ENCODE measurements at regions not wholly inside any gene's neighbourhood (a gene's known extent, or its start where the extent isn't known, plus 50 kb on each side); places are given as distances from the start of the nearest gene placed in this dataset.

- H3K36me3 ChIP-seq (ENCODE audit: control insufficient read depth, insufficient read depth, low read length), result no peaks in the 10 kb centered on the region
- no TSS peak for BruUV-seq (replicated peaks)
- H3K27me3 ChIP-seq (ENCODE audit: control insufficient read depth, insufficient read depth, low read length), result no peaks in the 10 kb centered on the region
- no peak overlapping the region for H3K14ac ChIP-seq (replicated peaks; ENCODE audit: low read depth, low read length)
- no peaks in the 10 kb centered on the region for H3K9me1 ChIP-seq (ENCODE audit: insufficient read depth, low read length)
- H2AK9ac ChIP-seq (replicated peaks; ENCODE audit: low read depth, low read length, poor library complexity), result no peak overlapping the region
- H4K8ac ChIP-seq (ENCODE audit: low read depth in 2 of 2, low read length in 2 of 2), result no peak overlapping the region
- peaks cover 2% of the 10 kb centered on the region; the same call in 1 of the 2 replicates for H3K9me3 ChIP-seq (ENCODE audit: control insufficient read depth, insufficient read depth, low read length)
- no peak overlapping the region for H3K18ac ChIP-seq (ENCODE audit: low read depth, low read length)
- H4K20me1 ChIP-seq (ENCODE audit: insufficient read depth, low read length), result no peaks in the 10 kb centered on the region
- no peaks in the 10 kb centered on the region for H3K79me1 ChIP-seq (ENCODE audit: low read depth in 1 of 2, low read length in 2 of 2)
- H3K27ac ChIP-seq (ENCODE audit: insufficient read depth, low read length), result no peak overlapping the region
- no peak overlapping the region for H4K91ac ChIP-seq (ENCODE audit: insufficient read depth, low read depth, low read length)
- no peak overlapping the region for H3K4ac ChIP-seq (ENCODE audit: low read depth, low read length)
- H2BK20ac ChIP-seq (ENCODE audit: low read depth, low read length), result no peak overlapping the region
- no peak overlapping the region for H3K56ac ChIP-seq (ENCODE audit: extremely low read depth, insufficient read depth, low read length)
- no peak overlapping the region for H4K5ac ChIP-seq (ENCODE audit: low read depth, low read length)
- H2BK120ac ChIP-seq (ENCODE audit: low read depth, low read length), result no peak overlapping the region
- in situ Hi-C loops (cut with MboI; ENCODE audit: low sequenced_read_pairs), result no loop called here
- H2BK15ac ChIP-seq (ENCODE audit: low read depth, low read length), result no peak overlapping the region
- dilution Hi-C loops (cut with HindIII; ENCODE audit: low sequenced_read_pairs, unreplicated experiment), result no loop called here
- no peak overlapping the region for H3K9ac ChIP-seq (ENCODE audit: low read depth, low read length)
- ChIA-PET POLR2A (ENCODE audit: unreplicated experiment) (no interaction called here), CTCF (no interaction called here)
- no peak overlapping the region for H2BK5ac ChIP-seq (ENCODE audit: low read depth, low read length, poor library complexity, severe bottlenecking)
- WGBS, 2 experiments (ENCODE audit: extremely low coverage in 2 of 2, insufficient read length in 1 of 2), result 20% methylated on average over 1 of the region's 1 CpG; no CpG with 5 or more reads in 1 of the 2 experiments
- no peak for ATAC-seq (ENCODE audit: low read depth)
- DNase-seq, result no peak
- no peak overlapping the region for H3K4me2 ChIP-seq (ENCODE audit: low read depth, low read length)
- H3K4me3 ChIP-seq (ENCODE audit: insufficient read depth, low read depth, low read length), result no peak overlapping the region
- no peak overlapping the region for H2AFZ ChIP-seq (replicated peaks; ENCODE audit: low read length, poor library complexity)
- TF ChIP-seq RCOR1 (IDR thresholded peaks at IDR 0.05; ENCODE audit: insufficient replicate concordance, low read length), result no peak
- no peak for TF ChIP-seq MAZ (IDR thresholded peaks at IDR 0.05; ENCODE audit: borderline replicate concordance, low read depth, low read length)
- TF ChIP-seq ELK1 (IDR thresholded peaks at IDR 0.05; ENCODE audit: borderline replicate concordance, low read depth, low read length), result no peak
- TF ChIP-seq CTCF (conservative IDR thresholded peaks at IDR 0.05; ENCODE audit: low read depth, low read length), result no peak
- no peak for TF ChIP-seq CEBPB (IDR thresholded peaks at IDR 0.05; ENCODE audit: low read depth, low read length)
- no peak for TF ChIP-seq USF2 (IDR thresholded peaks at IDR 0.05; ENCODE audit: low read depth, low read length)
- TF ChIP-seq POLR2A (IDR thresholded peaks at IDR 0.05; ENCODE audit: low read depth, low read length), result no peak
- TF ChIP-seq FOS (IDR thresholded peaks at IDR 0.05; ENCODE audit: low read depth, low read length), result no peak
- TF ChIP-seq RFX5 (IDR thresholded peaks at IDR 0.05; ENCODE audit: low read depth, low read length), result no peak
- no peak for TF ChIP-seq CHD1 (IDR thresholded peaks at IDR 0.05; ENCODE audit: low read depth, low read length)
- TF ChIP-seq MXI1 (IDR thresholded peaks at IDR 0.05; ENCODE audit: borderline replicate concordance, low read depth, low read length), result no peak
- TF ChIP-seq SMC3 (IDR thresholded peaks at IDR 0.05; ENCODE audit: low read depth, low read length), result no peak
- TF ChIP-seq RAD21 (IDR thresholded peaks at IDR 0.05; ENCODE audit: low read length), result no peak
- TF ChIP-seq NFE2L2 (IDR thresholded peaks at IDR 0.05; ENCODE audit: low read depth, low read length), result no peak
- TF ChIP-seq BHLHE40 (IDR thresholded peaks at IDR 0.05; ENCODE audit: low read depth, low read length), result no peak
- TF ChIP-seq MAFK (IDR thresholded peaks at IDR 0.05; ENCODE audit: low read depth, low read length), result no peak
- H3K23ac ChIP-seq (ENCODE audit: low read depth, low read length), result no peak overlapping the region
- H2AK5ac ChIP-seq (ENCODE audit: low read depth, low read length), result no peak overlapping the region
- intact Hi-C loops (cut with micrococcal nuclease), result no loop called here
- H3K4me1 ChIP-seq (ENCODE audit: control insufficient read depth, insufficient read depth, low read length), result no peaks in the 10 kb centered on the region
Observed at GRCh38 chr10:42490368-42490767, 148.0 kb downstream of the ZNF33B start.
